Stomach (tissue), 4 donors: ENCODE measurements at regions not wholly inside any gene's neighbourhood (a gene's known extent, or its start where the extent isn't known, plus 50 kb on each side); places are given as distances from the start of the nearest gene placed in this dataset.

Experiments used
- EP300 ChIP-seq: sonication (generic); formaldehyde crosslinking; IDR thresholded peaks from one replicate; pipeline ENCODE4 v1.6.1; 2017; ENCODE audit warnings: antibody characterized with exemption
- POLR2A ChIP-seq, 4 donors: fragments of 450-650 bp; IDR thresholded peaks; one replicate each; pipeline ENCODE4 v1.6.1; 2016; ENCODE audit warnings: antibody characterized with exemption in 4 of 4, control low read depth in 2 of 4, mild to moderate bottlenecking in 1 of 4, moderate library complexity in 1 of 4
- POLR2AphosphoS5 ChIP-seq, 3 donors: sonication (generic); formaldehyde crosslinking; IDR thresholded peaks; one replicate each; pipeline ENCODE4 v1.6.1; 2016; ENCODE audit warnings: antibody characterized with exemption in 3 of 3
- TF ChIP-seq, protein P1 (sequence below), 7 experiments: fragments of 450-650 bp in 4 of 7; fragments of 200-600 bp in 3 of 7; sonication (generic) in 3 of 7; IDR thresholded peaks; one replicate each; pipeline ENCODE4 v1.5.1; 2016 to 2019; ENCODE audit warnings: antibody characterized with exemption in 7 of 7, control low read depth in 2 of 7, mild to moderate bottlenecking in 1 of 7

DNA sequence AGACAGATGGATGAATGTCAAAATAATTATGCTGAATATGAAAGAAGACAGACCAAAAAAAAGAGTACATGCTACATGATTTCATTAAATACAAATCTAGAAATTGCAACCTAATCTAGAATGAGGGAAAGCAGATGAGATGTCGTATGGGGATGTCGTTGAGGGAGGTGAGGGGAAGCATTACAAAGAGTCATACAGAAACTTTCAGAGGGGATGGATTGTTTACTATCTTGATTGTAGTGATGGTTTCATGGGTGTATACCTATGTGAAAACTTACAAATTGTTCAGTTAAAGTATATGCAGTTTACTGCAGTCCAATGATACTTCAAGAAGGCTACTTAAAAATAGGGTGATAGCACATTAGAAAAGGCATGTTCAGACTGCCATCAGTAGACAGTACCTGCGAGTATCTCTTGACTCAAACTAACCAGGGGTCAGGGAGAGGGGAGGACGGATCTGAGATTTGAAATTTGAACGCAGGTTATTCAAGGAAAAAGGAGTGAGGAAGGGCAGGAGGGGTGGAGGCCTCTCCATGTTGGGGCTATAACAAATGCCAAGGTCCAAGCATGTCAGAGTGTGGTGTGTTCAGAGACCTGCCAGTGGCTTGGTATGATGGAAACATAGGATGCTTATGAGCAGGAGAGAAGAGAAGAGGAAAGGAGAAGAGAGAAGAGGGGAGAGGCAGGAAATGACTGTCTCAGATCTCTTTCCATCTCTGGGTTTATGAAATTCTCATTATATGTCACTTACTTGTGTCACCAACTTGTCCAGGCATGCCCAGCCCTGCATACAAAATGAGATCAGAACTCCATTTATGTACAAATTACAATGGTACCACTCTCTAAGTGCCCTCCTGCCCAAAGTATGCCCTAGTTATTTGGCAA, 257.3 kb upstream of the CXCR4 start:
- no peak for TF ChIP-seq POLR2A (IDR thresholded peaks at IDR 0.05)
- no peak for TF ChIP-seq POLR2AphosphoS5 (IDR thresholded peaks at IDR 0.05)
- TF ChIP-seq, protein P1, sequence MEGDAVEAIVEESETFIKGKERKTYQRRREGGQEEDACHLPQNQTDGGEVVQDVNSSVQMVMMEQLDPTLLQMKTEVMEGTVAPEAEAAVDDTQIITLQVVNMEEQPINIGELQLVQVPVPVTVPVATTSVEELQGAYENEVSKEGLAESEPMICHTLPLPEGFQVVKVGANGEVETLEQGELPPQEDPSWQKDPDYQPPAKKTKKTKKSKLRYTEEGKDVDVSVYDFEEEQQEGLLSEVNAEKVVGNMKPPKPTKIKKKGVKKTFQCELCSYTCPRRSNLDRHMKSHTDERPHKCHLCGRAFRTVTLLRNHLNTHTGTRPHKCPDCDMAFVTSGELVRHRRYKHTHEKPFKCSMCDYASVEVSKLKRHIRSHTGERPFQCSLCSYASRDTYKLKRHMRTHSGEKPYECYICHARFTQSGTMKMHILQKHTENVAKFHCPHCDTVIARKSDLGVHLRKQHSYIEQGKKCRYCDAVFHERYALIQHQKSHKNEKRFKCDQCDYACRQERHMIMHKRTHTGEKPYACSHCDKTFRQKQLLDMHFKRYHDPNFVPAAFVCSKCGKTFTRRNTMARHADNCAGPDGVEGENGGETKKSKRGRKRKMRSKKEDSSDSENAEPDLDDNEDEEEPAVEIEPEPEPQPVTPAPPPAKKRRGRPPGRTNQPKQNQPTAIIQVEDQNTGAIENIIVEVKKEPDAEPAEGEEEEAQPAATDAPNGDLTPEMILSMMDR (IDR thresholded peaks at IDR 0.05), result no peak
- TF ChIP-seq EP300, result no peak
